ENCODE measurements at regions not wholly inside any gene's neighbourhood (a gene's known extent, or its start where the extent isn't known, plus 50 kb on each side); places are given as distances from the start of the nearest gene placed in this dataset.

GRCh38 chr5:173691931-173692330 lies 75.5 kb upstream of the BOD1 start:
- no peak for DNase-seq

GRCh38 chr5:173693670-173694069 lies 77.2 kb upstream of the BOD1 start:
- DNase-seq, result no peak

GRCh38 chr5:173696216-173696615 lies 79.8 kb upstream of the BOD1 start:
- DNase-seq, result no peak

- no peak for DNase-seq
Observed at GRCh38 chr5:173697931-173698579, 81.6 kb upstream of the BOD1 start.

DNA sequence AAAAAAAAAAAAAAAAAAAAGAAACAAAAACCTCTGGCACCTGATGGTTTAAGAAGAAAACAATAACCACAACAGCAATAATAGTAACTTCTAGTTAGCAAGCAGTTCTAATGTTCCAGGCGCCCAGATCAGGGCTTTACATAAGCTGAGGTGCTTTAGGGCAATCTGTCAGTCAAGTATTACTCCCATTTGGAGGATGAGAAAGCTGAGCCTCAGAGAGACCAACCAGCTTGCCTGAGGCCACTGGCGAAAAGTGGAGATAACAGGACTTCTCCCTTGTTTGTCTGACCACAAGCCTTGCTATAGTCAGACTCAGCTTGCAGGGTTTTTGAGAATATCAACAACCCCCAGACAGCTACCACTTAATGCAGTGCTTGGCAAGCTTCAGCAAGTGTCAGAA lies 83.5 kb upstream of the BOD1 start:
- DNase-seq, result no peak

DNA sequence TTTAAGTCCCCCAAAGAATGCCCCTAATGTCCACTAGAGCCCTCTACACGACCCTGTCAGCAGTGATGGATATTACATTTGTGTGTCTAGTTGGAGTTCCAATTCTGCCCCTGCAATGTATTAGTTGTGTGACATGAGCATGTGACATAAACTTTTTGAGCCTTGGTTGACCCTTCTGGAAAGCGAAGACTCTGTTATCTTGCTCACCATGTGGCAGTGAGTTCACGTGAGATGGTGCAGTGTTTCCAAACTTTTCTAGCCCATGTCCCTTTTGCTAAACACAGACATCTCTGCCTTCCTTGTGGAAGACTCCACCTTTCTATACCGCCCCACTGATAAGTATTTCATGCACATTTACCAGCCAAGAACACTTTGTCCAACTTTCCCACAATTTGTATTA lies 87.0 kb upstream of the BOD1 start:
- no peak for DNase-seq

DNA sequence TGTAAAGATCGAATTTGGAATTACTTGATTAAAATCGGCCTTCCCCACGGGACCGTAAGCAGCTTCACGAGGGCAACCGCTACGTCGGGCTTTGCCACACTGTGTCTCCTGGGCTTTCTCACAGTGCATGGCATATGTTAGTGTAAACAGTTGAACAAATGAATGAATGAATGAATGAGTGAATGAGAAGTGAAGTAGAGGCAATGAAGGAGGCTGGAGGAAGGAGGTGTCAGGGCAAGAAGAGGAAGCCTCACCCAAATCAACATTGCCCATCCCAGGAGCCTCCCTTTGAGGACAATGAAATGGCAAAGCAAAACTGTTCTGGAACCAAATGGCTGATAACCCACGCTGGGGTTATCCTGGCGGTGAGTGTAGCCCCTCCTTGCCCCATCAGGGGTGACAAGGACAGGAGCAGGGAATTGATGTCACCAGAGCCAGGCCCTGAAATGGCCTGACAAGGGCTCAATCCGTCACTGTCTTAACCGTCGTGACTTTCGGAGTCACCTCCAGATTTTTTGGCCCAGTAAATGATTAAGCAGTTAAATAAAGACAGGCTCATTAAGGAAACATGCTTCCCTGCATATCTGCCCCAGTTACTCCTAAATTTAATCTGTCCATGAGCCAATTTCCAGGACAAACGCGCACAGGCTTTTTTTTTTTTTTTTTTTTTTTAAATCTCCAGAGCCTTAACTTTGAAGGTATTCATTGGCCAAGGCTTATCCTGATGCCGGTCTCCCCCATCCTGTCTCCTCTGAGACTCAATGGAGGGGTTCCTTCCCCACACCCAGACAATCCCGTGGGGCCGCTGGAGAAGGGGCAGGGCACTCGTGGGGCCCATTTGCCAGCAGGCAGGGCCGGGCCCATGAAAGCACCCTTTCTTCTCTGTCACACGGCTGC lies 88.4 kb upstream of the BOD1 start:
- no peak for DNase-seq

DNA sequence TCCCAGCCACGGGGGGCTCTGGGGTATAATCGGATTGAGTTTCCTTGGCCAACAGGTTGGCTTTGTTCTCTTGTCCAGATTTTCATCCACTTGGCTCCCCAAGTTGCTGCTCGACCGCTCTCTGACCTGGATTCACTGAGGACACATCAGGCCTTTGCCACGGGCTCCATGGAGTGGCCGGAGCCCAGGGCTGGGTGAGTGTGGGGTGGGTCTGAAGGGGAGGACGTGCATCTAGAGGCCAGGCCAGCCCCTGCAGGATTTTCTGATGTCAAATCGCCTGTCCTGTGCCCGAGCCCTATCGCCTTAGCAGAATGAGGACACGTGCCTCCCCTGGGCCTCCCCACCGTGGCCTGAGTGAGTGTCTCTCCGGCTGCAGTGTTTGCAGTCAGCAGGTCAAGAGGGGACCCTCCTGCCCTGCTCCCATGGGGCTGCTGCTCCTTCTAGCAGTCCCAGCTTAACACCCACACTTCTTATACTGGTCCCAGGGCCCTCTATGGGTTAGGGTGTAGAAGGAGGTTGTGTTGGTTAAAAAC lies 89.1 kb upstream of the BOD1 start:
- no peak for DNase-seq

DNA sequence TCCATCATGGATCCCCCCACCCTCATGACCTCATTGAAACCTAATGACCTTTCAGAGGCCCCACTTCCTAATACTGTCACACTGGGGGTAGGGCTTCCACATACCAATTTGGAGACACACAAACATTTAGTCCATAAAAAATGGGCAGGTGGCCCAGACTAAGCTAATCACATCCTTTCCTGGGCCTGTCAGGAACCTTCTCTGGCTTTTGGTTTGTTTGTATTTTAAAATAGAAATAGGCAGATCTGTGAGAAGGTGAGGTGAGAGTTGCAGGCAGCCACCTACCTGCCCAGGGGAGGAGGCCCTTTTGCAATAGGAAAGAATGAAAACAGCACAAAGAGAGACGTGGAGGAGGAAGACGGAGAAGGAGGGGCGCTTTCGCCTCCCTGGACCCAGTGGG lies 90.2 kb upstream of the BOD1 start:
- no peak for DNase-seq

- DNase-seq, result no peak
Observed at GRCh38 chr5:173707392-173707791, 90.9 kb upstream of the BOD1 start.

DNA sequence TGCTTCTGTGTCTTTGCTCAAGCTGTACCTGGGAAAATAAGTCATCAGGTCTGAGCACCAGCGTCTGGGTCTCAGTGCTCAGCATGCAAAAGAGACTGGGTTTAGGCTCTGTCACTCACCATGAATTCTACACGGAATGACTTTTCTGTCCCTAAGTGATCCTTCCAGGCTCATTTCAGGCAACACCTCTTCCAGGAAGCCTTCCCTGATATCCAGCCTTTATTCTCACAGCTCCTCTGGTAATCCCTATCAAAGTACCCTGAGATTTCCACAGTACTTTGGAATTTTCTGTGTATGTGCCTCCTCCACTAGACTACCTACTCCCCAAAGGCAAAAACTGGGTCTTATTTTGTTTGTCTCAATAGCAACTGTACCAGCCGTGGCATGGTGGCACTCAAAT lies 92.7 kb upstream of the BOD1 start:
- DNase-seq, result no peak

GRCh38 chr5:173709761-173710160 lies 93.3 kb upstream of the BOD1 start:
- DNase-seq, result no peak

GRCh38 chr5:173710528-173710927 lies 94.1 kb upstream of the BOD1 start:
- no peak for DNase-seq

DNA sequence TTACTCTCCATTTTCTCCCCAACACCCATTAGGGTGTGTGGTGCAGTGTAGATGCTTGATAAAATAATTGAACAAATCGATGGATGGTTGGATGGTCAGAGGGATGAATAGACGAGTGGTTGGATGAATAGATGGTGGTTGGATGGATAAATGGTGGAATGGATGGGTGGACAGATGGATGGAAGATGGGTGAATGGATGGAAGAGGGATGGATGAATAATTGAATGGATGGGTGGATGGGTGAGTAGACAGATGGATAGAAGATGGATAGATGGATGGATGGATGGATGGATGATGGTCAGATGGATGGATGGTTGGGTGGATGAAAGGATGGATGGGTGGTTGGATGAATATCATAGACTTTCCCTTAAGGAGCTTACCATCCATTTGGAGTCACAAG lies 95.0 kb upstream of the BOD1 start:
- no peak for DNase-seq

GRCh38 chr5:173712609-173713175 lies 96.2 kb upstream of the BOD1 start:
- DNase-seq, result no peak

- no peak for DNase-seq
Observed at GRCh38 chr5:173714551-173715428, 98.3 kb upstream of the BOD1 start.

GRCh38 chr5:173715607-173716006 lies 99.2 kb upstream of the BOD1 start:
- DNase-seq, result no peak

DNA sequence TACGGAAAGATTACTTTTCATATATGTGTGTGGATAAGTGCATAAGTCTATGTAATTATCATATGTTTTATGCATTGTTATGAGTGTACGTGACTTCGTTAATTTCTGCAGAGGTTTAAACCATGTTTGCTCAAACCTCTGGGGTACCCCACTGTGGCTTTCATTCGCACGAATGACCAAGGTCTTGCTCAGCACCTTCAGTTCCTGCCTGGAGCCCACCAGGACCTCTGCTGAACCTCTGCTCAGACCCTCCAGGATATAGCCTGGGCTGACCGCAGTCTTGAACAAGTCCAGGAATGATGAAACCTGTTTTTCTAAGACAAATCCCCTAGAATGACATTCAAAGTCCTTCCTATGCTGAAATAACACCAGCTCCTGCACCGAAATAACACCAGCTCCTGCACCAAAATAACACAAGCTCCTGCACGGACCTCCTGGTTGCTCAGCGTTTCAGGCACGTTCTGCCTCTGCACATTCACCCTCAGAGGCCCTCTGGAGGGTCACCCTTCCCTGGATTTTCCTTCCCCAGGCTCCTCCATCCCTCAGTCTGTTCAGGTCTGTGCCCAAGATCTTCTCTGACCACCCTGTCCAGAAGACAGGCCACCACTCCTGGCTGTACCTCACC lies 99.7 kb upstream of the BOD1 start:
- DNase-seq, result no peak

DNA sequence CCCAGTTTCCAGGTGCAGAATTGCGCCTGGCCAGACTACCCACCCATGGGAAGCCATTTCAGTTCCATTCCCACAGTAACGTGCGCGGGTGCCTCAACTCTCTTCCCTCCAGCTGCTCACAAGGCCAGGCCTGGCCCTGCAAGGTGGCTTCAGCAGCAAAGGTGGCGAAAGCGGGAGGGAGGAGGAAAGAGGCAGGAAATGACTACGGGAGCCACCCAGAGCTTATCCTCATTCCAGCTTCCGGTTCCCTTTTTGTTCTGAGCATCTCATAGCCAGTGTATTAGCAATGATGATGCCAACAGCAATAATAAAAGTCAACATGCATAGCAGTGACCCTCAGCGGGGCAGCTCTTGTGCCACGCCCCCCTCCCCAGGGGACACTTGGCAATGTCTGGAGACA lies 101.5 kb upstream of the BOD1 start:
- DNase-seq, result no peak

DNA sequence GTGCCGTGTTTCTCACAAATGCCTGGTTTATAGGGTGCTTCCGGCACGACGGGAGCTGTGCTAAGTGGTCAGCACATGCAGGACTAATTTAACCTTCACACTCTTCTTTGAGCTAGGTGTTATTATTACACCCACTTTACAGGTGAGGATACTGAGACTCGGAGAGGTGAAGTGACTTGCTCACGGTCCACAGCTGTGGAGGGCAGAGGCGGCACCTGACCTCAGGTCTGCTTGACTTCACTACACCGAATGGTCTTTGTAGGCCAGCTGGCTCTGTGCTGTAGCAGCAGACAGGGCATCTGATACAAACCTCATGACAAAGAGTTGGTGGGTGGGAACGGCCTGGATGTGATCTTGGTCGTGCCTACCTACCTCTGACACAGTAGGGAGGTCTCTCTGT lies 102.0 kb upstream of the BOD1 start:
- no peak for DNase-seq

DNA sequence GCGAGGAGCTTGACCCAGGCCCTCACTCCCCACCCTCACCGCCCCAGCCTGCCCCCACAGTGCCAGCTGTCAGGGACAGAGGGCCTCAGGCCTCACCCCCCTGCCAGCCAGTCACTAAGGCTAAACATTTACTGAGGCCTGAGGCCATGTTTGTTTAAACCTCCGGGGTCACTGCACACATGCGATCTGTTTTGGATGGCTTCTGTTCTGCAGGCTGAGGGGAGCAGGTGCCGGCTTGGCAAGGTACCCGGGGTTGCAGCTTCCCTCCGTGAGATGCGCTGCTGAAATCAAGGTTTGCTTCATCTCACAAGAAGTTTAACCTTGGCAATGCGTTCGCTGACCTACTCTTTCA lies 103.3 kb upstream of the BOD1 start:
- DNase-seq, result no peak

- DNase-seq, result no peak
Observed at GRCh38 chr5:173720286-173720952, 104.0 kb upstream of the BOD1 start.

Measured in activated gamma-delta T cell treated with Interleukin-2 at 50 U/mL for 16 hours (primary cell).